HepG2 (cell line): ENCODE measurements at regions not wholly inside any gene's neighbourhood (a gene's known extent, or its start where the extent isn't known, plus 50 kb on each side); places are given as distances from the start of the nearest gene placed in this dataset.

Experiments used
- AHDC1 ChIP-seq: sonication (generic); formaldehyde crosslinking; IDR thresholded peaks from 2 replicates; pipeline ENCODE4 v1.5.1; 2020; ENCODE audit warnings: mild to moderate bottlenecking, missing genetic modification reagents, borderline replicate concordance
- ATRX ChIP-seq: sonication (generic); formaldehyde crosslinking; IDR thresholded peaks from 2 replicates; pipeline ENCODE4 v1.4.0; 2020; ENCODE audit warnings: missing genetic modification reagents, borderline replicate concordance
- IKZF1 ChIP-seq: fragments of 450-650 bp; IDR thresholded peaks from 2 replicates; pipeline ENCODE4 v1.7.1; 2016
- PAF1 ChIP-seq: IDR thresholded peaks from 2 replicates; pipeline ENCODE4 v1.6.1; 2016; ENCODE audit warnings: missing genetic modification reagents, missing compliant biosample characterization
- PITX1 ChIP-seq: sonication (generic); formaldehyde crosslinking; IDR thresholded peaks from 2 replicates; pipeline ENCODE4 v1.5.1; 2020; ENCODE audit warnings: mild to moderate bottlenecking, missing genetic modification reagents
- PRDM4 ChIP-seq: sonication (generic); formaldehyde crosslinking; IDR thresholded peaks from 2 replicates; pipeline ENCODE4 v1.9.0; 2021; ENCODE audit warnings: missing genetic modification reagents, borderline replicate concordance
- PREB ChIP-seq: sonication (generic); formaldehyde crosslinking; IDR thresholded peaks from 2 replicates; pipeline ENCODE4 v1.4.0; 2020; ENCODE audit warnings: missing genetic modification reagents
- TAF15 ChIP-seq: fragments of 200-400 bp; formaldehyde crosslinking; IDR thresholded peaks from one replicate; pipeline ENCODE4 v1.6.1; 2018; ENCODE audit warnings: mild to moderate bottlenecking, low read depth, low read length; ENCODE audit not compliant: poor library complexity, severe bottlenecking
- TARDBP ChIP-seq: sonication (generic); formaldehyde crosslinking; IDR thresholded peaks from 2 replicates; pipeline ENCODE4 v1.8.0; 2022; ENCODE audit warnings: mild to moderate bottlenecking, missing genetic modification reagents
- TEAD3 ChIP-seq: optimal IDR thresholded peaks from 2 replicates; pipeline ENCODE3; 2016; ENCODE audit warnings: borderline replicate concordance
- ZNF224 ChIP-seq: sonication (generic); formaldehyde crosslinking; IDR thresholded peaks from 2 replicates; pipeline ENCODE4 v1.5.0; 2020; ENCODE audit warnings: mild to moderate bottlenecking, missing genetic modification reagents
- ZNF276 ChIP-seq: sonication (generic); formaldehyde crosslinking; IDR thresholded peaks from 2 replicates; pipeline ENCODE4 v1.4.0; 2020; ENCODE audit warnings: mild to moderate bottlenecking, low read depth, missing genetic modification reagents
- ZNF512 ChIP-seq: sonication (generic); formaldehyde crosslinking; IDR thresholded peaks from 2 replicates; pipeline ENCODE4 v1.4.0; 2020; ENCODE audit warnings: mild to moderate bottlenecking, missing genetic modification reagents
- ZNF691 ChIP-seq: sonication (generic); formaldehyde crosslinking; IDR thresholded peaks from 2 replicates; pipeline ENCODE4 v1.4.0; 2020; ENCODE audit warnings: missing genetic modification reagents, low read depth, mild to moderate bottlenecking, borderline replicate concordance

GRCh38 chr6:26216886-26217713, 129.9 kb downstream of the HFE start (continued):
- TF ChIP-seq ZNF512 (no peak), ZNF224 (CRISPR knock-in tag) (peak; percentile 94), ZNF276 (peak; percentile 57; the same call in 1 of the 2 replicates), TEAD3 (peak; percentile 57), PREB (0 out of 2 replicates have a peak, but pooled peaks have one; percentile 81), PITX1 (CRISPR knock-in tag) (peak; percentile 87), ZNF691 (peak; percentile 84; the same call in 1 of the 2 replicates), AHDC1 (0 out of 2 replicates have a peak, but pooled peaks have one; percentile 38), ATRX (no peak), TARDBP (peak; percentile 69), PRDM4 (no peak), IKZF1 (no peak), TAF15 (peak; percentile 72), PAF1 (no peak; the same call in 1 of the 2 replicates)
